IPS-20b (cell line): ENCODE measurements at regions not wholly inside any gene's neighbourhood (a gene's known extent, or its start where the extent isn't known, plus 50 kb on each side); places are given as distances from the start of the nearest gene placed in this dataset.

Source experiments
- H3K27ac ChIP-seq: one replicate; pipeline ENCODE4 v1.5.1; 2013; ENCODE audit warnings: low read length
- H3K27me3 ChIP-seq: 2 replicates; pipeline ENCODE4 v1.6.1; 2013; ENCODE audit warnings: mild to moderate bottlenecking, low read length, inconsistent platforms; ENCODE audit not compliant: insufficient read depth
- H3K36me3 ChIP-seq: 2 replicates; pipeline ENCODE4 v1.6.1; 2013; ENCODE audit warnings: low read depth, mild to moderate bottlenecking, inconsistent platforms, low read length, moderate library complexity; ENCODE audit not compliant: insufficient read depth
- H3K4me1 ChIP-seq: 2 replicates; pipeline ENCODE4 v1.6.1; 2013; ENCODE audit warnings: mild to moderate bottlenecking, control low read depth, inconsistent platforms, low read length, moderate library complexity; ENCODE audit not compliant: insufficient read depth
- H3K4me3 ChIP-seq: 2 replicates; pipeline ENCODE4 v1.5.1; 2013; ENCODE audit warnings: mild to moderate bottlenecking, low read length, inconsistent platforms
- H3K9ac ChIP-seq: 2 replicates; pipeline ENCODE4 v1.6.1; 2013; ENCODE audit warnings: low read depth, mild to moderate bottlenecking, inconsistent platforms, low read length, moderate library complexity
- H3K9me3 ChIP-seq: 2 replicates; pipeline ENCODE4 v1.6.1; 2013; ENCODE audit warnings: mild to moderate bottlenecking, low read depth, low read length, inconsistent platforms; ENCODE audit not compliant: insufficient read depth

- H3K36me3 ChIP-seq = no peaks in the 10 kb centered on the region
- no peak overlapping the region for H3K9ac ChIP-seq
- no peak overlapping the region for H3K4me3 ChIP-seq
- no peaks in the 10 kb centered on the region for H3K27me3 ChIP-seq
- H3K4me1 ChIP-seq = peaks cover 23% of the 10 kb centered on the region
- H3K9me3 ChIP-seq = no peaks in the 10 kb centered on the region
- H3K27ac ChIP-seq = no peak overlapping the region
Measured at GRCh38 chr2:176681584-176682115, 412.4 kb downstream of the MTX2 start.

GRCh38 chr2:176682278-176682677 lies 413.0 kb downstream of the MTX2 start:
- no peaks in the 10 kb centered on the region for H3K36me3 ChIP-seq
- no peak overlapping the region for H3K27ac ChIP-seq
- no peak overlapping the region for H3K9ac ChIP-seq
- no peaks in the 10 kb centered on the region for H3K9me3 ChIP-seq
- H3K4me1 ChIP-seq = peaks cover 23% of the 10 kb centered on the region
- no peaks in the 10 kb centered on the region for H3K27me3 ChIP-seq
- no peak overlapping the region for H3K4me3 ChIP-seq

GRCh38 chr2:176683618-176684111 lies 414.4 kb downstream of the MTX2 start:
- Histone ChIP-seq H3K4me1 (peaks cover 19% of the 10 kb centered on the region), H3K36me3 (no peaks in the 10 kb centered on the region)

GRCh38 chr2:176685908-176686307 lies 416.7 kb downstream of the MTX2 start:
- Histone ChIP-seq H3K4me3 (no peak overlapping the region), H3K27me3 (no peaks in the 10 kb centered on the region), H3K4me1 (peaks cover 3% of the 10 kb centered on the region; the same call in 1 of the 2 replicates), H3K9me3 (no peaks in the 10 kb centered on the region), H3K27ac (no peak overlapping the region), H3K36me3 (no peaks in the 10 kb centered on the region), H3K9ac (no peak overlapping the region)

More at GRCh38 chr2:176683618-176684111, 414.4 kb downstream of the MTX2 start:
- H3K27me3 ChIP-seq = no peaks in the 10 kb centered on the region
- H3K27ac ChIP-seq = no peak overlapping the region
- no peaks in the 10 kb centered on the region for H3K9me3 ChIP-seq
- no peak overlapping the region for H3K4me3 ChIP-seq
- H3K9ac ChIP-seq = no peak overlapping the region

- H3K27ac ChIP-seq = no peak overlapping the region
- H3K4me1 ChIP-seq = peaks cover 3% of the 10 kb centered on the region; the same call in 1 of the 2 replicates
- H3K9me3 ChIP-seq = no peaks in the 10 kb centered on the region
- H3K4me3 ChIP-seq = no peak overlapping the region
- H3K36me3 ChIP-seq = no peaks in the 10 kb centered on the region
- no peak overlapping the region for H3K9ac ChIP-seq
- H3K27me3 ChIP-seq = no peaks in the 10 kb centered on the region
Measured at GRCh38 chr2:176686328-176686727, 417.1 kb downstream of the MTX2 start.

- Histone ChIP-seq H3K27me3 (no peaks in the 10 kb centered on the region), H3K27ac (no peak overlapping the region), H3K4me1 (0 out of 2 replicates have a peak, but pooled peaks cover 3% of the 10 kb centered on the region), H3K9me3 (no peaks in the 10 kb centered on the region), H3K4me3 (no peak overlapping the region), H3K36me3 (no peaks in the 10 kb centered on the region), H3K9ac (no peak overlapping the region)
Measured at GRCh38 chr2:176687342-176687741, 418.1 kb downstream of the MTX2 start.

- Histone ChIP-seq H3K4me3 (no peak overlapping the region), H3K9me3 (no peaks in the 10 kb centered on the region), H3K36me3 (no peaks in the 10 kb centered on the region), H3K27ac (no peak overlapping the region), H3K27me3 (no peaks in the 10 kb centered on the region), H3K4me1 (no peaks in the 10 kb centered on the region), H3K9ac (no peak overlapping the region)
Measured at GRCh38 chr2:176687944-176688343, 418.7 kb downstream of the MTX2 start.

GRCh38 chr2:176689711-176690110 lies 420.5 kb downstream of the MTX2 start:
- H3K9me3 ChIP-seq = no peaks in the 10 kb centered on the region
- no peaks in the 10 kb centered on the region for H3K4me1 ChIP-seq
- no peaks in the 10 kb centered on the region for H3K27me3 ChIP-seq
- H3K36me3 ChIP-seq = no peaks in the 10 kb centered on the region
- H3K9ac ChIP-seq = no peak overlapping the region
- no peak overlapping the region for H3K27ac ChIP-seq
- no peak overlapping the region for H3K4me3 ChIP-seq

GRCh38 chr2:176691471-176691870 lies 422.2 kb downstream of the MTX2 start:
- no peak overlapping the region for H3K9ac ChIP-seq
- H3K36me3 ChIP-seq = no peaks in the 10 kb centered on the region
- H3K4me3 ChIP-seq = no peak overlapping the region
- H3K27me3 ChIP-seq = no peaks in the 10 kb centered on the region
- H3K9me3 ChIP-seq = no peaks in the 10 kb centered on the region
- no peaks in the 10 kb centered on the region for H3K4me1 ChIP-seq
- H3K27ac ChIP-seq = no peak overlapping the region

- H3K9ac ChIP-seq = no peak overlapping the region
- H3K4me1 ChIP-seq = no peaks in the 10 kb centered on the region
- no peaks in the 10 kb centered on the region for H3K27me3 ChIP-seq
- no peaks in the 10 kb centered on the region for H3K36me3 ChIP-seq
- H3K27ac ChIP-seq = no peak overlapping the region
- no peaks in the 10 kb centered on the region for H3K9me3 ChIP-seq
- H3K4me3 ChIP-seq = no peak overlapping the region
Measured at GRCh38 chr2:176692533-176692932, 423.3 kb downstream of the MTX2 start.

- Histone ChIP-seq H3K4me1 (no peaks in the 10 kb centered on the region), H3K9me3 (no peaks in the 10 kb centered on the region), H3K27me3 (no peaks in the 10 kb centered on the region), H3K4me3 (no peak overlapping the region), H3K9ac (no peak overlapping the region), H3K27ac (no peak overlapping the region), H3K36me3 (no peaks in the 10 kb centered on the region)
Measured at GRCh38 chr2:176699098-176699497, 429.9 kb downstream of the MTX2 start.

GRCh38 chr2:176699644-176700043 lies 430.4 kb downstream of the MTX2 start:
- no peaks in the 10 kb centered on the region for H3K27me3 ChIP-seq
- H3K27ac ChIP-seq = no peak overlapping the region
- no peak overlapping the region for H3K9ac ChIP-seq
- H3K9me3 ChIP-seq = no peaks in the 10 kb centered on the region
- H3K36me3 ChIP-seq = no peaks in the 10 kb centered on the region
- H3K4me1 ChIP-seq = no peaks in the 10 kb centered on the region
- no peak overlapping the region for H3K4me3 ChIP-seq
